ENCODE measurements at regions not wholly inside any gene's neighbourhood (a gene's known extent, or its start where the extent isn't known, plus 50 kb on each side); places are given as distances from the start of the nearest gene placed in this dataset.

DNA sequence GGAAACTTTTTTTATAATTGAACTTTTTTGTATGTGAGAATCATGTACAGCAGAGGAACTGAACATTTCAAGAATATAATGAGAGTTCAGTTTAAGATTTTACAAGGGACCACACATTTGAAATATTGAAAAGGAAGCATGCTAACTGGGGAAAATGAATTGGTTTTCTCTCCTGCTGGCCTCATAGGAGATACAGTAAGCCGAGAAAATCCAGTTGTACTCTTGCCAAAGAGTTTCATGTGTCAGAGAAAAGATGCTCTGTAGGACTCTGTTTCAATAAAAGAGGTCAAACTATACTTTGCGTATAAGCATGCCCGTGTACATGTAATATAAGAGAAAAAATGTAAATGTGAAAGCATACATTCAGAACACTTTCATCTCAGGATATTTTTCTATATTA is 393.5 kb upstream of the NRSN1 start:
- TF ChIP-seq, protein P1, sequence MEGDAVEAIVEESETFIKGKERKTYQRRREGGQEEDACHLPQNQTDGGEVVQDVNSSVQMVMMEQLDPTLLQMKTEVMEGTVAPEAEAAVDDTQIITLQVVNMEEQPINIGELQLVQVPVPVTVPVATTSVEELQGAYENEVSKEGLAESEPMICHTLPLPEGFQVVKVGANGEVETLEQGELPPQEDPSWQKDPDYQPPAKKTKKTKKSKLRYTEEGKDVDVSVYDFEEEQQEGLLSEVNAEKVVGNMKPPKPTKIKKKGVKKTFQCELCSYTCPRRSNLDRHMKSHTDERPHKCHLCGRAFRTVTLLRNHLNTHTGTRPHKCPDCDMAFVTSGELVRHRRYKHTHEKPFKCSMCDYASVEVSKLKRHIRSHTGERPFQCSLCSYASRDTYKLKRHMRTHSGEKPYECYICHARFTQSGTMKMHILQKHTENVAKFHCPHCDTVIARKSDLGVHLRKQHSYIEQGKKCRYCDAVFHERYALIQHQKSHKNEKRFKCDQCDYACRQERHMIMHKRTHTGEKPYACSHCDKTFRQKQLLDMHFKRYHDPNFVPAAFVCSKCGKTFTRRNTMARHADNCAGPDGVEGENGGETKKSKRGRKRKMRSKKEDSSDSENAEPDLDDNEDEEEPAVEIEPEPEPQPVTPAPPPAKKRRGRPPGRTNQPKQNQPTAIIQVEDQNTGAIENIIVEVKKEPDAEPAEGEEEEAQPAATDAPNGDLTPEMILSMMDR (IDR thresholded peaks at IDR 0.05; ENCODE audit: borderline replicate concordance, insufficient read depth, low read depth, low read length) = no peak
- no peak overlapping the region for H3K4me3 ChIP-seq (ENCODE audit: low read depth, low read length)

- no peak overlapping the region for H3K4me3 ChIP-seq (ENCODE audit: low read depth, low read length)
- TF ChIP-seq, protein P1 (IDR thresholded peaks at IDR 0.05; ENCODE audit: borderline replicate concordance, insufficient read depth, low read depth, low read length) = no peak
Observed at GRCh38 chr6:23735151-23735550, 390.9 kb upstream of the NRSN1 start.

- TF ChIP-seq, protein P1 (IDR thresholded peaks at IDR 0.05; ENCODE audit: borderline replicate concordance, insufficient read depth, low read depth, low read length) = no peak
- no peak overlapping the region for H3K4me3 ChIP-seq (ENCODE audit: low read depth, low read length)
Observed at GRCh38 chr6:23736577-23736976, 389.4 kb upstream of the NRSN1 start.

GRCh38 chr6:23747239-23747638 is 378.8 kb upstream of the NRSN1 start:
- TF ChIP-seq, protein P1 (IDR thresholded peaks at IDR 0.05; ENCODE audit: borderline replicate concordance, insufficient read depth, low read depth, low read length) = no peak
- no peak overlapping the region for H3K4me3 ChIP-seq (ENCODE audit: low read depth, low read length)

DNA sequence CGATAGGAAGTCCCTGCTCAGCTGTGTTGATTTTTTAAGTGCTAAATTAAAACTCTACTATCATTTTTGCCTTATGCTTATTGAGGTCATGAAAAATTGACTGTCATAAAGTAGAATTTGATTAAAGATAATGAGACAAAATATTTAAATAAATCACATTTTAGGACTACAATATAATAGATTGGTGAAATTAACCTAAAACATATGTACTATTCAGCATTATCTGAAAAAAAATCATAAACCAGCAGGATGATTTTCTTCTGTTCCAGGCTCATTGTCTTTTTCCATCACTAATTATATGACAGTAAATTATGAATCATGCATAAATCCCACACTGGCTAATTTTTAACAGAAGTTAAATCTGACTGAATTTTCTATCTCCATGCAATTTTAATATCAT is 373.6 kb upstream of the NRSN1 start:
- H3K4me3 ChIP-seq (ENCODE audit: low read depth, low read length) = no peak overlapping the region
- TF ChIP-seq, protein P1 (IDR thresholded peaks at IDR 0.05; ENCODE audit: borderline replicate concordance, insufficient read depth, low read depth, low read length) = no peak

DNA sequence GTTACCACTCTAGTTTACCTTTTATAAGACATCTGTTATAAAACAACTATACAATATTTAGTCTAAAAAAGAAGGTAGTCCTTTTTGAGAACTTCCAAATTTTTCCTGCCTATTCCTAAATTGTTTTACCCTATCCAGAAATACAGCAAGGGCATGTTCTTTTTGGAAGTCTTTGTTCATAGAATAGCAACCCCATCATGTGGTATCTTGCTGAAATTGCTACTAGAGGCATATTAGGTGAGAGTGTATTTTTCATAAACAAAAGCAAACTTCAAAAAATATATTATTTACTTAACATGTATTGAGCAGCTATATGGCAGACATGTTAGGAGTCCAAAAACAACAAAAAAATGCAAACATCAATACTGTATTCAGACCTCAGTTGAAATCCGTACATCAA is 371.8 kb upstream of the NRSN1 start:
- TF ChIP-seq, protein P1 (IDR thresholded peaks at IDR 0.05; ENCODE audit: borderline replicate concordance, insufficient read depth, low read depth, low read length) = no peak
- H3K4me3 ChIP-seq (ENCODE audit: low read depth, low read length) = no peak overlapping the region

GRCh38 chr6:23775127-23775526 is 350.9 kb upstream of the NRSN1 start:
- no peak overlapping the region for H3K4me3 ChIP-seq (ENCODE audit: low read depth, low read length)

More at GRCh38 chr6:23775127-23775526, 350.9 kb upstream of the NRSN1 start:
- TF ChIP-seq, protein P1 (IDR thresholded peaks at IDR 0.05; ENCODE audit: borderline replicate concordance, insufficient read depth, low read depth, low read length) = no peak

Data from GM12875 (cell line).